HCT116 (cell line): ENCODE measurements at regions not wholly inside any gene's neighbourhood (a gene's known extent, or its start where the extent isn't known, plus 50 kb on each side); places are given as distances from the start of the nearest gene placed in this dataset.

Experiments used
- ATAC-seq: fragments of 200-7000 bp; cut with Tn5 transposase; 2 replicates; pipeline ENCODE4 v1.9.1; 2020; ENCODE audit warnings: mild to moderate bottlenecking, moderate library complexity
- BruUV-seq: library from RNA; stranded (reverse); fragments of 400-500 nt; replicated peaks from 2 replicates; lab custom pipeline; 2021; lab: Mats Ljungman, UMichigan
- CTCF ChIA-PET: fragments of 300-600 bp; sonication (Branson Sonifier 250); formaldehyde crosslinking; loops from one replicate; lab custom pipeline; 2021; ENCODE audit warnings: antibody characterized with exemption; lab: Charles Lee
- POLR2A ChIA-PET: fragments of 300-600, 350-600 bp; sonication (Branson Sonifier 250); formaldehyde crosslinking; loops from one replicate; lab custom pipeline; 2021; ENCODE audit warnings: antibody characterized with exemption; lab: Charles Lee
- RAD21 ChIA-PET, 2 experiments: fragments of 300-600 bp; sonication (Branson Sonifier 250); formaldehyde crosslinking; loops; one replicate each; lab custom pipeline; 2023; ENCODE audit warnings: low total read pairs in 2 of 2; ENCODE audit not compliant: uncharacterized antibody in 2 of 2, unreplicated experiment in 2 of 2, low non-redundant PET in 1 of 2; lab: Charles Lee
- DNase-seq: peaks from one replicate; pipeline ENCODE4 v3.0.0-alpha.2; 2010; ENCODE audit warnings: low read depth, low spot score
- H2AFZ ChIP-seq: fragments of 200-600 bp; shearing (Covaris generic), sonication (generic); 2 replicates; pipeline ENCODE4 v1.6.1; 2017; ENCODE audit warnings: low read depth, mixed run types, mixed read lengths, antibody characterized with exemption, low read length; ENCODE audit not compliant: poor library complexity, severe bottlenecking
- H3K27ac ChIP-seq: 2 replicates; pipeline ENCODE4 v1.5.1; 2012; ENCODE audit warnings: low read depth, low read length
- H3K27me3 ChIP-seq: fragments of 200-600 bp; sonication (generic); 2 replicates; pipeline ENCODE4 v1.6.1; 2016; ENCODE audit warnings: mixed run types, low read length, mixed read lengths; ENCODE audit not compliant: insufficient read depth
- H3K36me3 ChIP-seq, 2 experiments: fragments of 200-500 bp in 1 of 2; fragments of 200-600 bp in 1 of 2; sonication (Bioruptor generic) in 1 of 2; sonication (generic) in 1 of 2; 2 replicates each; pipeline versions ENCODE4 v1.5.1 to v1.6.1; 2014 to 2016; ENCODE audit warnings: low read length in 2 of 2, inconsistent platforms in 1 of 2, mixed read lengths in 1 of 2, mixed run types in 1 of 2; ENCODE audit not compliant: insufficient read depth in 2 of 2, control insufficient read depth in 1 of 2
- H3K4me1 ChIP-seq, 2 experiments: fragments of 200-600 bp in 1 of 2; sonication (generic) in 1 of 2; 2 replicates each; pipeline versions ENCODE4 v1.5.1 to v1.6.1; 2012 to 2017; ENCODE audit warnings: low read length in 2 of 2, inconsistent platforms in 1 of 2, mild to moderate bottlenecking in 1 of 2, mixed read lengths in 1 of 2, mixed run types in 1 of 2, moderate library complexity in 1 of 2; ENCODE audit not compliant: insufficient read depth in 2 of 2, control insufficient read depth in 1 of 2
- H3K4me2 ChIP-seq: fragments of 200-600 bp; sonication (generic); 2 replicates; pipeline ENCODE4 v1.6.1; 2017; ENCODE audit warnings: mixed run types, low read length, mixed read lengths
- H3K4me3 ChIP-seq, 2 experiments: fragments of 200-600 bp in 1 of 2; sonication (generic) in 1 of 2; replicated peaks in 1 of 2; 2 replicates each; pipeline ENCODE4 v1.5.1; 2011 to 2016; ENCODE audit warnings: low read length in 2 of 2, control low read depth in 1 of 2, low read depth in 1 of 2, mild to moderate bottlenecking in 1 of 2, mixed read lengths in 1 of 2, mixed run types in 1 of 2
- H3K79me2 ChIP-seq: fragments of 200-600 bp; sonication (generic); 2 replicates; pipeline ENCODE4 v1.6.1; 2017; ENCODE audit warnings: mild to moderate bottlenecking, mixed run types, low read length, moderate library complexity, mixed read lengths; ENCODE audit not compliant: insufficient read depth
- H3K9ac ChIP-seq: fragments of 200-600 bp; sonication (generic); 2 replicates; pipeline ENCODE4 v1.6.1; 2016; ENCODE audit warnings: low read length, mixed read lengths
- H3K9me2 ChIP-seq: fragments of 200-600 bp; sonication (generic), shearing (Covaris generic); 2 replicates; pipeline ENCODE4 v1.6.1; 2017; ENCODE audit warnings: mixed run types, mild to moderate bottlenecking, moderate library complexity; ENCODE audit not compliant: insufficient read depth
- H3K9me3 ChIP-seq, 2 experiments: fragments of 200-500 bp in 1 of 2; fragments of 200-600 bp in 1 of 2; sonication (Bioruptor generic) in 1 of 2; sonication (generic) in 1 of 2; 2 replicates each; pipeline ENCODE4 v1.6.1; 2014 to 2017; ENCODE audit warnings: low read length in 2 of 2, mixed read lengths in 2 of 2, inconsistent platforms in 1 of 2, low read depth in 1 of 2, mild to moderate bottlenecking in 1 of 2, mixed run types in 1 of 2, moderate library complexity in 1 of 2; ENCODE audit not compliant: control insufficient read depth in 1 of 2, insufficient read depth in 1 of 2
- H4K20me1 ChIP-seq: fragments of 200-600 bp; sonication (generic), shearing (Covaris generic); 2 replicates; pipeline ENCODE4 v1.6.1; 2017; ENCODE audit warnings: mixed run types, mild to moderate bottlenecking, moderate library complexity; ENCODE audit not compliant: insufficient read depth
- EGR1 ChIP-seq: IDR thresholded peaks from 2 replicates; pipeline ENCODE4 v1.6.1; 2012; ENCODE audit warnings: low read depth
- EZH2phosphoT487 ChIP-seq: fragments of 200-600 bp; IDR thresholded peaks from 2 replicates; pipeline ENCODE4 v1.6.1; 2018; ENCODE audit warnings: antibody characterized with exemption, borderline replicate concordance
- SP1 ChIP-seq: IDR thresholded peaks from 2 replicates; pipeline ENCODE4 v1.6.1; 2012; ENCODE audit warnings: low read depth
- SRF ChIP-seq: IDR thresholded peaks from 2 replicates; pipeline ENCODE4 v1.6.1; 2012; ENCODE audit warnings: low read depth
- TCF7L2 ChIP-seq: IDR thresholded peaks from 2 replicates; pipeline ENCODE4 v1.7.0; 2011; ENCODE audit warnings: borderline replicate concordance, inconsistent platforms; ENCODE audit not compliant: insufficient read depth, insufficient read length; ENCODE audit errors: extremely low read depth
- YY1 ChIP-seq: IDR thresholded peaks from 2 replicates; pipeline ENCODE4 v1.6.1; 2011; ENCODE audit warnings: low read length, low read depth, moderate library complexity, mild to moderate bottlenecking; ENCODE audit not compliant: insufficient replicate concordance; ENCODE audit errors: extremely low read depth
- intact Hi-C: fragments of 100-400 bp; cut with micrococcal nuclease; formaldehyde crosslinking; loops from 2 replicates; pipeline ENCODE4 v1.10.0; 2022

DNA sequence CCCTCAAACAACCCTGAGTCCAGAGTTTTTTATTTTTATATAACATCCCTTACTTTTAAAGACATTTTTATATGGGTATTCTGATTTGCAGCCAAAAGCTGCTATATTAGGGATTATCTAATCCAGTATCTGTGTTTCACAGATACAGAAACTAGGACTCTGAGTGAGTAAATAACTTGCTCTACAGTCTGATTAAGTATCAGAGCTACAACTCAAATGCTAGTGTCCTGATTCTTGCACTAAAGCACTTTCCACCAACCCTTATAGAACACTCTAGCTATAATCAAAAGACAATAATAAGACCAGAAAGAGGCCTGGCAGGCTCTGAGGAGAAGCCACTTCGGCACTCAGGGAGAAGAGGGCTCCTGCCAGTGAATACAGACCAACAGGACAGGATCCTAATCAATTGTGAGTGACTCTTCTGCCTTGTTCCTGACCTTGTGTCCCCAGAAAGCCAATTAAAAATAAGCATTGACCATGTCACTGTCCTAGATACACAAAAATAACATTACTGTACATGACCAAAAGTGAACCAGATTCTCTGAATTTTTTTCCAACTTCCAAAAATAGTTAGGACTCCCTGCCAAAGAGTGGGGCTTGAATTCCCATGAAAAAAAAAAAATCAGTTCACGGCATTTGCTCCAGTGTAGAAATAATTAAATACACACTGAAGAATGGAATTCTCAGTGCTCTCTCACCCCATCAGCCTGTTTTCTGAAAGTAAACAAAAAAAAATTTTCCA lies 63.6 kb upstream of the MAP3K1 start:
- ATAC-seq: no peak
- Histone ChIP-seq H3K9ac (no peak overlapping the region), H3K36me3 (no peaks in the 10 kb centered on the region), H3K79me2 (no peaks in the 10 kb centered on the region), H3K9me2 (no peaks in the 10 kb centered on the region), H4K20me1 (no peaks in the 10 kb centered on the region), H2AFZ (no peak overlapping the region), H3K4me1 (peaks cover 0 to under 1% of the 10 kb centered on the region in 2 experiments; a peak in 1 of 4 replicates), H3K9me3 (no peaks in the 10 kb centered on the region; a peak in 1 of 4 replicates), H3K27ac (no peak overlapping the region), H3K27me3 (no peaks in the 10 kb centered on the region), H3K4me3 (no peak overlapping the region), H3K4me2 (no peak overlapping the region)
- RAD21 ChIA-PET: no interaction called here
- BruUV-seq: no TSS peak
- CTCF ChIA-PET: no interaction called here
- no peak for DNase-seq
- no peak for TF ChIP-seq SP1
- TF ChIP-seq EZH2phosphoT487: no peak
- no peak for TF ChIP-seq TCF7L2
- TF ChIP-seq SRF: no peak
- intact Hi-C loops: no loop called here
- POLR2A ChIA-PET: no interaction called here

GRCh38 chr5:56749842-56750241 lies 65.5 kb upstream of the MAP3K1 start:
- Histone ChIP-seq H3K79me2 (no peaks in the 10 kb centered on the region), H3K9me2 (no peaks in the 10 kb centered on the region; the same call in 1 of the 2 replicates), H4K20me1 (no peaks in the 10 kb centered on the region), H3K4me2 (no peak overlapping the region), H3K4me3 (no peak overlapping the region), H2AFZ (no peak overlapping the region), H3K9ac (no peak overlapping the region), H3K4me1 (no peaks in the 10 kb centered on the region), H3K9me3 (no peaks in the 10 kb centered on the region; a peak in 1 of 4 replicates), H3K36me3 (no peaks in the 10 kb centered on the region), H3K27me3 (no peaks in the 10 kb centered on the region), H3K27ac (no peak overlapping the region)
- RAD21 ChIA-PET: no interaction called here
- no peak for TF ChIP-seq YY1
- no peak for TF ChIP-seq EGR1
- CTCF ChIA-PET: no interaction called here
- intact Hi-C loops: no loop called here
- no TSS peak for BruUV-seq
- DNase-seq: no peak
- no peak for ATAC-seq
- POLR2A ChIA-PET: no interaction called here
